ENCODE measurements at regions not wholly inside any gene's neighbourhood (a gene's known extent, or its start where the extent isn't known, plus 50 kb on each side); places are given as distances from the start of the nearest gene placed in this dataset.

- Histone ChIP-seq H3K27ac (no peak overlapping the region), H3K4me1 (no peaks in the 10 kb centered on the region), H3K4me3 (no peak overlapping the region), H3K9me3 (no peaks in the 10 kb centered on the region), H3K36me3 (no peaks in the 10 kb centered on the region), H3K27me3 (no peaks in the 10 kb centered on the region)
- intact Hi-C loops (cut with DNase I; ENCODE audit: low total_unique reads), result no loop called here
- no peak for DNase-seq
- TF ChIP-seq CTCF (IDR thresholded peaks at IDR 0.05) (no peak), POLR2A (IDR thresholded peaks at IDR 0.05) (no peak)
Measured at GRCh38 chr2:62313449-62314227, 117.7 kb downstream of the B3GNT2 start.

- no peaks in the 10 kb centered on the region for H3K4me1 ChIP-seq
- peak overlapping the region in 1 of 2 donors; percentile 10 for H3K27ac ChIP-seq
- H3K9me3 ChIP-seq, result no peaks in the 10 kb centered on the region
- H3K27me3 ChIP-seq, result no peaks in the 10 kb centered on the region
- no peak for DNase-seq
- intact Hi-C loops (cut with DNase I; ENCODE audit: low total_unique reads), result no loop called here
- no peak overlapping the region for H3K4me3 ChIP-seq
- TF ChIP-seq POLR2A (IDR thresholded peaks at IDR 0.05) (no peak), CTCF (IDR thresholded peaks at IDR 0.05) (no peak)
- H3K36me3 ChIP-seq, result no peaks in the 10 kb centered on the region
Measured at GRCh38 chr2:62309465-62310091, 113.7 kb downstream of the B3GNT2 start.

- Histone ChIP-seq H3K36me3 (no peaks in the 10 kb centered on the region), H3K27me3 (no peaks in the 10 kb centered on the region), H3K27ac (peak overlapping the region in 1 of 2 donors; percentile 10), H3K9me3 (no peaks in the 10 kb centered on the region), H3K4me1 (no peaks in the 10 kb centered on the region), H3K4me3 (no peak overlapping the region)
- TF ChIP-seq POLR2A (IDR thresholded peaks at IDR 0.05) (no peak), CTCF (IDR thresholded peaks at IDR 0.05) (no peak)
- no peak for DNase-seq
- intact Hi-C loops (cut with DNase I; ENCODE audit: low total_unique reads), result no loop called here
Measured at GRCh38 chr2:62309081-62309464, 113.2 kb downstream of the B3GNT2 start.

- no peak for TF ChIP-seq CTCF (IDR thresholded peaks at IDR 0.05)
- TF ChIP-seq POLR2A (IDR thresholded peaks at IDR 0.05), result no peak
- DNase-seq, result no peak
- H3K9me3 ChIP-seq, result no peaks in the 10 kb centered on the region
- H3K36me3 ChIP-seq, result no peaks in the 10 kb centered on the region
- intact Hi-C loops (cut with DNase I; ENCODE audit: low total_unique reads), result no loop called here
- no peak overlapping the region for H3K4me3 ChIP-seq
- no peaks in the 10 kb centered on the region for H3K4me1 ChIP-seq
- no peaks in the 10 kb centered on the region for H3K27me3 ChIP-seq
- peak overlapping the region; percentile 62 to 71 for H3K27ac ChIP-seq
Measured at GRCh38 chr2:62307469-62308389, 111.8 kb downstream of the B3GNT2 start.

Measured in uterus (tissue), 3 donors.